OCI-LY1 (cell line): ENCODE measurements at regions not wholly inside any gene's neighbourhood (a gene's known extent, or its start where the extent isn't known, plus 50 kb on each side); places are given as distances from the start of the nearest gene placed in this dataset.

Experiments
- CTCF ChIP-seq: fragments of 200-600 bp; sonication (generic), shearing (Covaris generic); IDR thresholded peaks from 2 replicates; pipeline ENCODE4 v1.5.1; 2017; ENCODE audit warnings: mild to moderate bottlenecking, antibody characterized with exemption, low read length, moderate library complexity, mixed read lengths
- EZH2 ChIP-seq: fragments of 200-600 bp; sonication (generic), shearing (Covaris generic); IDR thresholded peaks from 2 replicates; pipeline ENCODE4 v1.8.0; 2017; ENCODE audit warnings: borderline replicate concordance, mixed run types, mild to moderate bottlenecking, antibody characterized with exemption, low read length, moderate library complexity, mixed read lengths

GRCh38 chr4:15161439-15161838, 159.2 kb downstream of the CPEB2 start:
- TF ChIP-seq CTCF (no peak), EZH2 (no peak)
